CD4-positive, alpha-beta T cell treated with Interleukin-6 at 100 ng/mL for 8 hours (primary cell): ENCODE measurements at regions not wholly inside any gene's neighbourhood (a gene's known extent, or its start where the extent isn't known, plus 50 kb on each side); places are given as distances from the start of the nearest gene placed in this dataset.

ENCODE experiments used
- DNase-seq: peaks from one replicate; pipeline ENCODE4 v3.0.0-alpha.2; 2020; ENCODE audit warnings: mixed read lengths, low spot score

DNA sequence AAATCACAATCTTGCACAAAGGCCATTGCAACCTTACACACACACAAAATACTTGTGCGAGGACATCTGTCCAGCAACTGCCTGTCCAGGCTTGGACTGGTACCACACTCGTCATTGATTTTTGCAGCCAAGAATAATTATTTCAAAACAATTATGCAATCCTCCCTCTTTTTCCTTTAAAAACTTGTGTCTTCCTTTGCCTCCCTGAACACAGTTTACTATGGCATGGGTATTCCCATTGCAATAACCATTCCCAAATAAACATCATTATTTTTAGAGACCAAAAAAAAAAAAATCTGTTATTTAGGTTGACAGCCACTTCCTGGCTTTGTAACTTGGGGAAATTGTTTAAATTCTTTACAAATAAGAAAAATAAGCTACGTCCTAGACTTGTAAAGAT, 54.0 kb downstream of the C11orf91 start:
- no peak for DNase-seq

DNA sequence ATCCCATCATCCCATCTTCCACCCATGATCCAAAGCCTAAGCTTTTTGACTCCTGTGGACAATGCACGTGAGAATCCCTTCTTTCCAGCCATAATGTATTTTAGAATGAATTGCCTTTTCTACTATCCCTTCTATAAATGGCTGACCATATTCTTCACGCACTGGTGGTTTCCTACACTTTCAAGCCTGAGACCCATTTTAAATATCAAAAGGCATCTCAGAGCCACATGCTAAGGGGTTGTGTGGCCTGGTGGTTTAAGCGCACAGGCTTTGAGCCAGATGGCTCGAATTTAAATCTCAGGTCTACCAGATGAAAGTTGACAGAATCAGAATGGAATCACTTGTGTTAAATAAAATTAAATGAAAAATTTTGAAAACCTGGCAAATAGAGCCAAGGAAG, 54.5 kb downstream of the C11orf91 start:
- no peak for DNase-seq

DNA sequence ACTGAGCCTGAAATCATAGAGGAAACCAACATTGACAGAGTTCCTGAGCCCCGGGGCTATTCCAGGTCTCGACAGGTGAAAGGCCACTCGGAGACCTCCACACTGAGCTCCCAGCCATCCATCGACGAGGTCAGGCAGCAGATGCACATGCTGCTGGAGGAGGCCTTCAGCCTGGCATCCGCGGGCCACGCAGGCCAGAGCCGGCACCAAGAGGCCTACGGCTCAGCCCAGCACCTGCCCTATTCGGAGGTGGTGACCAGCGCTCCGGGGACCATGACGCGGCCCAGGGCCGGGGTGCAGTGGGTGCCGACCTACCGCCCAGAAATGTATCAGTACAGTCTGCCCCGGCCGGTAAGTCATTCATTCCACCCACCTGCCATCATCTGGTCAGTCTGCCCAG, 54.9 kb downstream of the C11orf91 start:
- DNase-seq: no peak

DNA sequence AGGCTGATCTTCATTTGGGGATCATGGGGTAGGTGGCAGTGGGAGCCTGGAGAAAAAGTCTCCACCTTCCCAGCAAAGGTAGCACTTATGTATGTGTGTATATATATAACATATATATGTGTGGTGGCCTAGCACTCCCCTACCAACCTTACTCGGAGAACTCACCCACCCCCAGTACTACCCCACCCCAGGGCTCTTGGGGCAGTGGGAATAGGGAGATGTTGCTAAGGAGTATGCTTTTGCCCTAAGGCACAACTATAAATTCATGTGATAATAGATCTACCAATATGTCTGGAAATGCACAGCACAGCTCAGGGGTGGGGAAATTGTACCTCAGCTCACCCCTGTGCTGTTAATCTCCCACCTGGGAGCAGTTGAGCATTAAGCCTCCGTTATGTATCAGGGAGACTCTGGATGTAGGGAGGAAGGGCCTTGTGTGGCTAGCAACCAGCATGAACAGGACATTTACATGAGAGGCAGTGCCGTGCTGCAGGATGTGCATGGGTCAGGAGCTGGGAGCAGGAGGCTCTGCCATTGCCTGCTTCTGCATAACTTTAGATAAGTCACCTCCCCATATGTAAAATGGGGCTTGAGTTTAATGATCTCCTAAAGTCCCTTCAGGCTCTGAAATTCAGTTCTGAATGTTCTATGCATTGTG, 57.3 kb downstream of the C11orf91 start:
- no peak for DNase-seq

DNA sequence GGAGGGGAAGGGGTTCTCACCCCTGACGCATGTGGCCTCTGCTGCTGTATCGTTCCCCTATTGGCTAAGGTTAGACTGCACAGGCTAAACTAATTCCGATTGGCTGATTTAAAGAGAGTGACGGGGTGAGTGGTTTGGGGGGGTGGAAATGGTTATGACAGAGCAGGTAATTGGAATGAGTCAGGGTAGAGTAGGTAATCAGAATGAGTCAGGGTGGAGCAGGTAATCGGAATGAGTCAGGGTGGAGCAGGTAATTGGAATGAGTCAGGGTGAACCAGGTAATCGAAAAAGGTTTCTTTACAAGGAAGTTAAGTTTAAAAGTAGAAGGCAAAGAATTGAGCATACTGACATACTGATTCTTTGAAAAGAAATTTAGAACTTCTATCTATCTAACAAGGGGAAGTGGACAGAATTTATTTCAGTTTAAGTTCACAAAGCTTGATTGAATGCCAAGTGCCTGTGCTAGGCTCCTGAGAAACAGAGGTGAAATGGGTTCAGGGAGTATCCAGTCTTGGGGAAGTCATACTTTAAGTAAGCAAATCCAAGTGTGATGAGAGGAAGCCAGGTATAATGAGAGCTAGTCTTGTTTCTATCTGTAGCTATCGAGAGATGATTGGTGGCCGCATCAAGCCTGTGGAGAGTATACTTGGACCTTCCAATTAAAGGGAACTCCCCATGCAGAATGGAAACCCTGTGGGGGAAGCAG, 58.0 kb downstream of the C11orf91 start:
- no peak for DNase-seq

DNA sequence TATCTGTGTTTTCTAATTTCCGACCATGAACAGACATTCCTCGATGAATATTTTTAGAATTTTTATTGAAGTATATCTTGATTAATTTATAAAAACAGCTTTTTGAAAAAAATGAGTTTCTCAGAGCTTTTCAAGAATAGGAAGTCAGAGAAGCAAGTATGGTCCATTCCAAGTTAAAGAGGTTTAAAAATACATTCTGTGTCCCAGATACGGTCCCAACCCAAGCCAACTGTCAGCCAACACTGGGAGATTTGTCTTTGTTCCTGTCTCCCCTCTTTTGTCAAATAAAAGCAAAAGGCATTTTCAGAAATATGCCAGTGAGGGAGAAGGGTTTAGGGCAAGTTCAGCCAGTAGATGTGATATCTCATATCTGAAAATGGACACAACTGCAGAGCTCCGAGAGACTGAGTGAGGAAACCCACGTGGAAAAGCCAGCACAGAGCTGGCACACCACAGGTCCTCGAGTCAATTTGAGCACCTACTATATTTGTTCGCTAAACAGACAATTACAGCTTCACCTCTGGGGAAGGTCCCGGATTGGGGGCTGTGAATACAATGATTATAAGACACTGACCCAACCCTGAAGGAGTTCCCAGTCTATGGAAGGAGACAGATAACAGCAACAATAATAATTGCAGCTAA, 59.8 kb downstream of the C11orf91 start:
- DNase-seq: no peak

DNA sequence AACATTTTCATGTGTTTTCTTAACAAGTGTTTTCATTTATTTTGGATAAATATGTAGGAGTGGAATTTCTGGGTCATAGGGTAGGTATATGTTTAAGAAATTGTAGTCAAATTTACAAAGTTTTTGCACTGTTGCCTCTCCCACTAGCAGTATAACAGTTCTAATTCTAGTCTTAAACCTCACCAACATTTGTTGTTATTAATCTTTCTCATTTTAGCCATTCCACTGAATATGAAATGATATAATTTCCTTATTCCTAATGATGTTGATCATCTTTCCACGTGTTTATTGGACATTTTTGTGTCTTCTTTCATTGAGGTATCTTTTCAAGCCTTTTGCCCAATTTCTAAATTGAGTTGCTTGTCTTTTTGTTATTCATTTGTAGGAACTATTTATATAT, 62.0 kb downstream of the C11orf91 start:
- DNase-seq: no peak

DNA sequence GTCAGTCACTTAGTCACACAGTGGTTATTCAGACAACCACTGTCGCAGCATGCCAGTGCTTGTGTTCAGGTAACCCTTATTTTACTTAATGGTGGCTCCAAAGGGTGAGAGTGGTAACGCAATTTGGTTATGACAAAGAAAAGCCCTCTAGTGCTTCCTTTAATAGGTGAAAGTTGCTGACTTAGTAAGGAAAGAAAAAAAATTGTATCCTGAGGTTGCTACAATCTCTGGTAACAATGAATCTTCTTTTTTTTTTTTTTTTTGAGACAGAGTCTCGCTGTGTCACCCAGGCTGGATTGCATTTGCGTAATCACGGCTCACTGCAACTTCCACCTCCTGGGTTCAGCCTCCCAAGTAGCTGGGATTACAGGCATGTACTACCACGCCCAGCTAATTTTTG, 64.5 kb downstream of the C11orf91 start:
- no peak for DNase-seq

DNA sequence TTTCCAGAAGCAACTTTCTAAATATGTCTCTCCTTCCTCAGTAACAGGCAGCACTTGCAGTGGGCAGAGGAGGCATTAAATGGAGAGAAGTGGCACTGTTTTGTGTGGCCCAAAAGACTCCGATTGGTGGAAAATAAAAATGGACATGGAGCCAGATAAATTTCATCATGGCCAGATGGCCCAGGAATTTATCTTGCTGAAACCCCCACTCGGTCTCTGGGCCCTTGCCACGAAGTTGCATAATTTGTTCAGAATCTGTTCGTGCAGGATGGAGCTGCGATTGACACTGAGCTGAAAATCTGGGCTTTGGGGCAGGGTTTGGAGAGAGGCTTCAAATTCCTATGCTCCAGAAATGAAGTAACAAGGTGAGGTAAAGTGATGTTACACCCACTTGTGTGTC, 65.5 kb downstream of the C11orf91 start:
- DNase-seq: no peak

DNA sequence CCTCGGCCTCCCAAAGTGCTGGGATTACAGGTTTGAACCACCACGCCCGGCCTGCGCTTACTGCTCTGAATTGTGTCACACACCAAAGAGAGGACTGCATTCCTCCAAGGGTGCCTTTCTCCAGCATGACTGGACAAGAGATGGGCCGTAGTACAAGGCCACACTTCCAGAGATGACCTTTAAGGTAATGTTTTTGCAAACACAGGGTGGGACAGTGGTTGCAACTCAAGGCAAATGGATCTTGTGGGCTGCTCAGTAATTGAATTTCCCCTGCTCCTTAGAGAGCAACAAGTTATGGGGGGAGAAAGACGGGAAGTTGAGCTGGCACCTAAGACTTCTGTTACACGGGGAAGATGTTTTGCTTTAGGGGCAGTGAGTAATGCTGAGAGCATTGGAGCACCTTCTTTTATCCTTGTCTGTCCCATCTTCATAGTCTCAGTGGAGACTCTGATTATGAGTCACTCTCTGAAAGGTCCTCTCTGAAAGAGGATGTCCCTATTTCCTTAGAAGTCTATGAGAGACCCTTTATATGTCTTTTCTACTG, 66.3 kb downstream of the C11orf91 start:
- DNase-seq: no peak

DNA sequence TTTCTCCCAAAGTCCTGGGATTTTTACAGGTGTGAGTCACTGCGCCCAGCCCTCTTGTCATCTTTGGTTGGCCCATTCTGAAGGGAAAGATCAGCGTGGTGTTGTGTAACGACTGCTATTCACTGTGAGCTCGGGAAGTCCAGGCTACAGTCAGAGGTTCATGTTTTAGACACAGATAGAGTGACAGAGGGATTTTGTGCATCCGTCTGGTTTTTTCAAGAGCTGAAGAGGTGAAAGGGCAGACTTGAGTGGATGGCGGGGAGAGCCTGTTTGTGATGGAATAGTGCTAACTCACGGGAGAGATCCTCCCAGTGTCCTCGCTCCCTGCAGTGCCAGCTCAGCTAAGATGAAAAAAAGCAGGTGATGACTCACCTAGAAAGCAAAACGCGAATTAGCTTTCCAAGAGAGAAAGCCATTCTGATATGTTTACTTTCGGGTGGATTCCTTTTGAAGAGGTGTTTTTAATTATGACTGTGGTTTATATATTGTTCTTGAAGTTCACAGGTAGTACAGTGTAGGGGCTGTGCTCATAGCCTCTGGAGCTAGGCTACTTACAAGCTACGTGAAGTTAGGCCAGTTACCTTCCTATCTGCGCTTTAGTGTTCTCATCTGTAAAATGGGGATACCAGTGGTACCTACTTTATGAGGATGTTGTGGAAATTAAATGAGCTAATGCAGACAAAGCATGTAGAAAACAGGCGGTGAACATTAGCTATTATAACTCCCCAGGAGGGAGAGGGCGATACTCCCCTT, 67.2 kb downstream of the C11orf91 start:
- DNase-seq: no peak

DNA sequence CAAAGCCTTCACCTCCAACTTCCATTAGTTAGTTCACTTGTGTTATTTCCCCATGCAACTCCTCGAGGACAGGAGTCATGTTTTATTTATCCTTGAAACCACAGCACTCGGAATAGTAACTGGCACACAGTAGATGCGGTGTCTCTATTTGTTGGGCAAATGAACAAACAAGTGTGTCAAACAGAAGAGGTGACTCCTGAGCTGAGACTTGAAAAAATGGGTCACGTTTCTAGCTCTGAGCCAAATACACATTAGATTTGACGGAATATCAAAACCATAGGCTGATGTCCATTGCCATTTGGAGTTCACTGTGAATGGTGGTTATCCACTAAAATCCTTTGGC, 68.9 kb downstream of the C11orf91 start:
- DNase-seq: no peak

DNA sequence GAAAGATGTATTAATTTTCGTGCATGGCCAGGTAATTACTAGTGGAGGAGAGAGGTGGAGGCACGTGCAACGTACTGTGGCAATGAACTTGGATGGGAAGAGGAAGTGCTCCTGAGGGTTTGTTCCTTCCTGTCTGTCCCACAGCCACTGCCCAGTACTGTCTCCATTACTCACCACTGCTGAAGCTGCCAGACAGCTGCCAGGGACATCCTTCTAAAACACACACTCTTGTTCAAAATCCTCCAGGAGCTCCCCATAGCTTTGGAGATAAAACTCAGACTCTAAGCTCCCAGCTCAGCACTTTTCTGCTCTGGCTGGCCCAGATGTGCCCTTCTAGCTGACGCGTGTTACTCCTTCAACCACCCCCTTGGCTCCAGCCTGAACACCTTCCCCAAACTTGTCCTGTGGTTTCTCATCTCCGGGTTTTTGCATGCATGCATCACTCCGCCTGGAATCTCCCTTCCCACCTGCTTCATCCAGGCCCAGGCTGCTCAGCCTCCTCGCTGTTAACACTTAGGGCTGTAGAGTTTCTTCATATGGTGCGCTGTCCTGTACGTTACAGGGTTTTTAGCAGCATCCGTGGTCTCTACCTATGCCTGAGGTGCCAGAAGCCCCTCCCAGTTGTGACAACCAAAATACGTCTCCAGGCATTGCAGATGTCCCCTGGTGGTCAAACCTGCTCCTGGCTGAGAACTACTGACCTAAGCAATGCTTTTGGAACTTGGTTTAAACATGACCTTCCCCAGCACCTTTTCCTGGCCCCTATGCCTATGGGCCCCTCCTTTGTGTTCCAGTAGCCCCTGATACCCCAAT, 69.5 kb downstream of the C11orf91 start:
- no peak for DNase-seq

DNA sequence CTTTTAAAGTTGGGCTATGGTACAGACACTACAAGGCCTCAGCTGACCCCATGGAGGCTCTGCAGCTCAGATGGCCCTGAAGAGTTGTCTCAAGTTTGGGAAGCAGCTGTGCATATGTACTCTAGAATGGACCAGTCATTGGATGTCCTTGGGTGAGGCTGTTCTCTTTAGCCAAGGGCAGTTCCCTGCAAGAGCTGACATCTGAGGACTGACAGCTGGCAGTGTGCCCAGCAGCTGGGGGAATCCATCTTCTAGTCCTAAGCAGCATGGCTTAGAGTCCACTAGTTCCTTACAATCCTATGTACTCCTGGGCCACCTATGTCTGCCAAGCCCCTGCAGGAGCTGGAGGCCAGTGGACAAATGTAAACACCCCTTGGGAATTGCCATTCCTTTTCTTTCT, 76.5 kb downstream of the C11orf91 start:
- no peak for DNase-seq

DNA sequence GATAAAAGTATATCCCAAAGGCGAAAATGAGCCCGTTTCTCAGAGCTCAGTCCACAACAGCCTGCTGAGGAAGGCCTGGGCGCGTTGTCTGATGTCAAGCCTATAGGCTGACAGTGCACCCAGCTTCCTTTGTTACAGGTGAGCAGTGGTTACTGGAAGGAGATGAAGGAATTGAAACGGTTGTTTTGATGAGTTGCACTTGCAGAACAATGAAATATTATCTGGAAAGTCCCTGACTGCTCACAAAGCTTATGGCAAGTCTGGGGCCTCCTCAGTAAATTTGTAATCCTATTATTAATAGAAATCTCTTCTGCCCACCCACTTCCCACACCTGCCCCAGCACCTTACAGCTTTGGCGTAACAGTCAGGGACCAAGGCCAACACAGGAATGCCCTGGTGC, 77.8 kb downstream of the C11orf91 start:
- no peak for DNase-seq

DNA sequence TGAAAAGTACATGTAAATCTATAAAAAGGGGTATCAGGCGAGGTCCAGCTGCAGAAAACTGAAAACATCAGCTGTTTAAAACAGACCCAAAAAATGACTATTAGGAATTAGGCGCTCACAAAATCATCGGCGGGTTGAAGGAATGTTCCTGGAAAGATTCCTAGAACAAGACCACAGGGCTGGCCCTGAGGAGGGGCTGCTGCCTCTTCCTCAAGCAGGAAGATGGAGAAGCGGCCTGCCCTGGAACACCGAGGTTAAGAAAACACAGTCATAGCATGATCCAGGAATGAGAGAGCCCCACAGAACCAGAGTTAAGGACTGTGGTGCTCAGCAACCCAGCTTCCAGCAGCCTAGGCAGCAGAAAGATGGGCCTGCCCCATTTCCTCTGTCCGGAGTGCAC, 78.4 kb downstream of the C11orf91 start:
- no peak for DNase-seq

DNA sequence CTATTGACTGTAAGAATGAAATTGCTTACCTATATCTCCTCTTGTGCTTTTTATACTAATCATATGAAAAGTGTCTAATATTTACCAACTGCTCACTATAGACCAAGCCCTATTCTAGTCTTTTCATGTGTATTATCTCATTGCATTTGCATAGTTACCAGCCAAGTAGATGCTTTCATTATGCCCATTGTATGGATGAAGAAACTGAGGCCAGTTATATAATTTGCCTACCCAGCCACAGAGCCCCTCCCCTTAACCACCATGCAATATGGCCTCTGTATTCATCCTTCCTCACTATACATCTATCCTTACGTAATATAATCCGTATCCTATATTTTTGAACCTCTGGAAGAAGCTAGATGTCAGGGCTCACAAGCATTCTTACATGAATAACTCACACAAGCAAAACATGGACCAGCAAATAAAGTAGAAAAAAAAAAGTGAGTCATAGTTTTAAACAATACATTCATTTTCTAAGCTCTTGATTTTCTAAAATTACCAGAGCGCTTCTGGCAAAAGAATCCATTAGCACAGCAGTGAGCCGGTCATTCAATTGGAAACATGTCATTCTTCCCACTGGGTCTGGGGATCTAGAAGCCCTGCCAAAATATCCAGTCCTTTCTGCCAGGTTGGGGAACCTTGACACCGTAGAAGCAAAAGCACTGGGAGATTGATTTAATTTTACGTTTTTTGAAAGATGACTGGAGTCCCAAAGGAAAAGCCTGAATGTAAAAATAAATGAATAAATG, 80.0 kb downstream of the C11orf91 start:
- DNase-seq: no peak

DNA sequence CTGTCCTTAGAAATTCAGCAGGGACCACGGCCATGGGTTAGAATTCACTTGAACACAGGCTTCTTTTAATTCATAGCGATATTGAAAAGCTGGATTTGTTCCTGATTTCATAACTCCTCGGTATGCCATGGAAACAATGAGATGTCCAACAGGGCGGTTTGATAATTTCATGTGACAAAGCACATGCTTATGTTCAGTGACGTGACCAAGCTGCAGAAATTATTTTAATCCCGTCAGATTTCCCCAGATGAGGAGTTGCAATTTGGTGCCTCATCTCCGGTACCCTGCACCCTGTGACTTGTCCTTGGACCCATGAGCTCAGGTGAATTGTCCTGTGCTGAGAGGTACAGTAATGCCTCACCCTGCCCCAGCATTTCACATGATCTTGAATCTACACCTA, 81.7 kb downstream of the C11orf91 start:
- no peak for DNase-seq

DNA sequence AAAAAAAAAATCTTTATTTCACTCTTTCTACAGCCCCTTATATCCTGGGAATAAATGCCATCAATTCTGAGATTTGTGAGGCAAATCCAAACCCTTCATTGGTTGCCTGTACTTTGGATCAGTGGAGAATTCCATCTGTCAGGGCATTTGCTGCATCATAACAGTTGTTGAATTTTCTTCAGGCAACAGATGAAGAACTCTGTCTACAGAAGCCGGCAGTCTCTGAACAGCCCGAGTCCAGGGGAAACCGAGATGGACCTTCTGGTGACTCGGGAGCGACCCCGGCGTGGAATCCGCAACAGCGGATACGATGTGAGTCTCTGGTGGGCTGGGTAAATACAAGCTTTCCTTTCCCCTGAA, 82.3 kb downstream of the C11orf91 start:
- no peak for DNase-seq

DNA sequence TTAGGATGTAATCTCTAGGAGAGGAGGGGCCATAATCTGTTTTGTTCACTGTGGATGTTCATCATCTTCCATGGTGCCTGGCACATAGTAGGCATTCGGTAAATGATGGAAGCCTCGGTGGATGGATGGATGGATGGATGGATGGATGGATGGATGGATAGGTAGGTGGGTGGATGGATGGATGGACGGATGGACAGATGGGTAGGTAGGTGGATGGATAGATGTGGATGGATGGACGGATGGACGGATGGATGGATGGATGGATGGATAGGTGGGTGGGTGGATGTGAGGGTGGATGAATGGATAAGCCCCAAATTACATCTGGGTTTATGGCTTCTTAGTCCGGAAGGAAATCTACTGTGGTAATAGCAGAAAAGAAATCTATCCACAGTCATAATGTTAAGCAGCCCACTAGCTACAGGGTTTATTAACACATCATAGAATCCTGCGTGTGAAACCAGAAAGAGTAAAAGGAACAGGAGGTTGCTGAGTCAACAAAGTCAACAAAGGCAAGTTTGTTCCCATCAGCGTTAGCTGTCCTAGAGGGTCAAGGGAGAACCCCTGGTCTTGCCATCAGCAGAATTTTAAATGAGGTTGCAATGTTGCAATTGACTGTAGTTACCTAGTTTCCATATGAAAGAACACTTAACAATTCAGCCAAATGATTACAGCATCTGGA, 82.8 kb downstream of the C11orf91 start:
- no peak for DNase-seq

DNA sequence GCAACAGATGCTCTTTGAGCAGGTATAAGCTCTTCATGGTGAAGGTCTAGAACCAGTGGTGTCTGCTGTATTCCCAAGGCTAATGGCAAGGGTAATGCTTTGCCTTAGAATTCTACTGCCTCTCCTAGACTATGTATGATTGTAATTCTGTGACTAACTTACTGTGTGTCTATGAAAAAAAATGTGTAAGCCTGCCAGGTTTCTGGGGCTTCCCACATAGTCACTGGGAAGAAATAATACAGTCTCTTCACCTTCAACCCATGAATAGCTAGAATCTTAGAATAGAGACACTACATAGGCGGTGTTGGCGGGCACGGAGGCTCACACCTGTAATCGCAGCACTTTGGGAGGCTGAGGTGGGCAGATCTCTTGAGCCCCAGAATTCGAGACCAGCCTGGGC, 84.1 kb downstream of the C11orf91 start:
- no peak for DNase-seq
